A673 (cell line): ENCODE measurements at regions not wholly inside any gene's neighbourhood (a gene's known extent, or its start where the extent isn't known, plus 50 kb on each side); places are given as distances from the start of the nearest gene placed in this dataset.

Source experiments
- CTCF ChIP-seq: fragments of 300-800, 200-600 bp; sonication (generic); conservative IDR thresholded peaks from 2 replicates; pipeline ENCODE4 v1.5.1; 2017; ENCODE audit warnings: low read depth, mild to moderate bottlenecking, antibody characterized with exemption, low read length, moderate library complexity, mixed read lengths
- EZH2 ChIP-seq: fragments of 200-600 bp; sonication (generic); IDR thresholded peaks from 2 replicates; pipeline ENCODE4 v1.6.1; 2017; ENCODE audit warnings: borderline replicate concordance, low read depth, mild to moderate bottlenecking, mixed read lengths, antibody characterized with exemption, low read length; ENCODE audit not compliant: poor library complexity, severe bottlenecking

GRCh38 chrX:95058815-95059214, 1384.8 kb downstream of the FAM133A start:
- TF ChIP-seq CTCF (no peak), EZH2 (no peak)
